H1 (cell line): ENCODE measurements at regions not wholly inside any gene's neighbourhood (a gene's known extent, or its start where the extent isn't known, plus 50 kb on each side); places are given as distances from the start of the nearest gene placed in this dataset.

Experiments used
- CTCF ChIA-PET: fragments of 300-600 bp; sonication (Branson Sonifier 250); formaldehyde crosslinking; loops from one replicate; lab custom pipeline; 2021; ENCODE audit not compliant: partially characterized antibody; lab: Charles Lee
- POLR2A ChIA-PET: fragments of 300-600 bp; sonication (Branson Sonifier 250); formaldehyde crosslinking; loops from one replicate; lab custom pipeline; 2021; ENCODE audit warnings: inconsistent platforms; ENCODE audit not compliant: partially characterized antibody; lab: Charles Lee
- DNase-seq, 2 experiments: peaks; one replicate each; pipeline versions ENCODE4 v3.0.0 to v3.0.0-alpha.2; 2010 to 2022; ENCODE audit warnings: low spot score in 2 of 2, low read depth in 1 of 2, mixed read lengths in 1 of 2
- FAIRE-seq: peaks from 2 replicates; lab custom pipeline; 2011; peaks lifted over from hg19 to GRCh38; lab: Jason Lieb, UNC
- H2AFZ ChIP-seq: 2 replicates; pipeline ENCODE4 v1.8.1; 2012; ENCODE audit warnings: low read length, inconsistent platforms
- H2AK5ac ChIP-seq: 2 replicates; pipeline ENCODE4 v1.6.1; 2013; ENCODE audit warnings: low read depth, low read length
- H2BK120ac ChIP-seq: replicated peaks from 2 replicates; pipeline ENCODE3; 2013; ENCODE audit warnings: low read depth, low read length, inconsistent platforms
- H2BK12ac ChIP-seq: 2 replicates; pipeline ENCODE4 v1.6.1; 2013; ENCODE audit warnings: low read depth, low read length
- H2BK15ac ChIP-seq: 2 replicates; pipeline ENCODE4 v1.6.1; 2013; ENCODE audit warnings: low read length
- H2BK20ac ChIP-seq: 2 replicates; pipeline ENCODE4 v1.6.1; 2013; ENCODE audit warnings: low read length
- H2BK5ac ChIP-seq: 2 replicates; pipeline ENCODE4 v1.6.1; 2013; ENCODE audit warnings: low read depth, low read length
- H3K14ac ChIP-seq: 2 replicates; pipeline ENCODE4 v1.6.1; 2013; ENCODE audit warnings: inconsistent platforms; ENCODE audit not compliant: insufficient read length
- H3K18ac ChIP-seq: 2 replicates; pipeline ENCODE4 v1.6.1; 2013; ENCODE audit warnings: low read length; ENCODE audit errors: extremely low read depth
- H3K23ac ChIP-seq: 2 replicates; pipeline ENCODE4 v1.6.1; 2013; ENCODE audit warnings: inconsistent platforms; ENCODE audit not compliant: insufficient read length
- H3K23me2 ChIP-seq: 2 replicates; pipeline ENCODE4 v1.6.1; 2013; ENCODE audit warnings: low read depth, low read length
- H3K27ac ChIP-seq: 2 replicates; pipeline ENCODE4 v1.6.1; 2011; ENCODE audit warnings: low read depth, low read length, inconsistent platforms
- H3K27me3 ChIP-seq, 4 experiments: replicated peaks in 1 of 4; 1 replicate in 1 of 4; 2 replicates in 3 of 4; pipeline versions ENCODE4 v1.6.1 to v1.8.1; 2011 to 2013; ENCODE audit warnings: low read length in 3 of 4, mild to moderate bottlenecking in 3 of 4, inconsistent platforms in 2 of 4, mixed read lengths in 2 of 4, moderate library complexity in 1 of 4; ENCODE audit not compliant: control insufficient read depth in 3 of 4, insufficient read depth in 3 of 4; ENCODE audit errors: extremely low read depth in 1 of 4
- H3K36me3 ChIP-seq, 4 experiments: 2 replicates each; pipeline versions ENCODE4 v1.6.1 to v1.8.1; 2011 to 2013; ENCODE audit warnings: mild to moderate bottlenecking in 4 of 4, low read length in 3 of 4, moderate library complexity in 2 of 4, control low read depth in 1 of 4, inconsistent platforms in 1 of 4; ENCODE audit not compliant: insufficient read depth in 4 of 4, control insufficient read depth in 2 of 4
- H3K4ac ChIP-seq: replicated peaks from 2 replicates; pipeline ENCODE3; 2013; ENCODE audit warnings: low read length, low read depth, mixed read lengths, inconsistent platforms; ENCODE audit not compliant: insufficient read length
- H3K4me1 ChIP-seq, 4 experiments: replicated peaks in 1 of 4; 1 replicate in 1 of 4; 2 replicates in 3 of 4; pipeline versions ENCODE4 v1.6.1 to v1.8.1; 2011 to 2013; ENCODE audit warnings: low read length in 3 of 4, inconsistent platforms in 2 of 4, mixed read lengths in 1 of 4; ENCODE audit not compliant: insufficient read depth in 4 of 4, control insufficient read depth in 3 of 4
- H3K4me2 ChIP-seq, 2 experiments: 2 replicates each; pipeline versions ENCODE4 v1.6.1 to v1.8.1; 2011 to 2013; ENCODE audit warnings: low read depth in 2 of 2, low read length in 2 of 2, control low read depth in 1 of 2, inconsistent platforms in 1 of 2, mild to moderate bottlenecking in 1 of 2; ENCODE audit not compliant: insufficient read depth in 1 of 2
- H3K4me3 ChIP-seq, 4 experiments: fragments of 200-600, 300-600 bp in 1 of 4; sonication (generic), shearing (Covaris generic), sonication (Bioruptor Twin) in 1 of 4; 2 replicates each; pipeline versions ENCODE4 v1.5.1 to v1.8.1; 2011 to 2016; ENCODE audit warnings: low read length in 4 of 4, low read depth in 3 of 4, control low read depth in 2 of 4, inconsistent platforms in 2 of 4, mild to moderate bottlenecking in 2 of 4, mixed read lengths in 1 of 4, moderate library complexity in 1 of 4; ENCODE audit not compliant: insufficient read depth in 2 of 4; ENCODE audit errors: extremely low read depth in 1 of 4
- H3K56ac ChIP-seq: replicated peaks from 2 replicates; pipeline ENCODE3; 2013; ENCODE audit warnings: low read depth, mild to moderate bottlenecking, mixed read lengths, low read length, inconsistent platforms; ENCODE audit not compliant: insufficient read length
- H3K79me1 ChIP-seq: 2 replicates; pipeline ENCODE4 v1.6.1; 2013; ENCODE audit warnings: low read depth, low read length, control low read depth
- H3K79me2 ChIP-seq, 2 experiments: 2 replicates each; pipeline versions ENCODE4 v1.6.1 to v1.8.1; 2012 to 2013; ENCODE audit warnings: low read length in 2 of 2, mild to moderate bottlenecking in 2 of 2, inconsistent platforms in 1 of 2; ENCODE audit not compliant: insufficient read depth in 2 of 2, control insufficient read depth in 1 of 2
- H3K9ac ChIP-seq, 4 experiments: replicated peaks in 1 of 4; 1 replicate in 1 of 4; 2 replicates in 3 of 4; pipeline versions ENCODE4 v1.6.1 to v1.8.1; 2011 to 2013; ENCODE audit warnings: low read depth in 3 of 4, low read length in 3 of 4, control low read depth in 2 of 4, mild to moderate bottlenecking in 2 of 4, moderate library complexity in 2 of 4, inconsistent platforms in 1 of 4; ENCODE audit errors: extremely low read depth in 1 of 4
- H3K9me3 ChIP-seq, 2 experiments: 2 replicates each; pipeline versions ENCODE4 v1.6.1 to v1.8.1; 2012 to 2013; ENCODE audit warnings: mild to moderate bottlenecking in 2 of 2, moderate library complexity in 2 of 2, control low read depth in 1 of 2, inconsistent platforms in 1 of 2, low read depth in 1 of 2, low read length in 1 of 2, mixed read lengths in 1 of 2; ENCODE audit not compliant: insufficient read depth in 2 of 2
- H4K20me1 ChIP-seq, 2 experiments: replicated peaks in 1 of 2; 2 replicates each; pipeline versions ENCODE3 to v1.8.1; 2011 to 2013; ENCODE audit warnings: inconsistent platforms in 2 of 2, low read length in 2 of 2, mild to moderate bottlenecking in 1 of 2; ENCODE audit not compliant: insufficient read depth in 2 of 2, control insufficient read depth in 1 of 2
- H4K5ac ChIP-seq: 2 replicates; pipeline ENCODE4 v1.6.1; 2013; ENCODE audit warnings: low read length, low read depth, mixed read lengths, inconsistent platforms; ENCODE audit not compliant: insufficient read length
- H4K8ac ChIP-seq: 2 replicates; pipeline ENCODE4 v1.8.0; 2013; ENCODE audit warnings: mild to moderate bottlenecking, moderate library complexity, low read length, inconsistent platforms; ENCODE audit not compliant: insufficient read depth; ENCODE audit errors: extremely low read depth
- H4K91ac ChIP-seq: replicated peaks from 2 replicates; pipeline ENCODE3; 2013; ENCODE audit warnings: low read length, mixed read lengths, inconsistent platforms; ENCODE audit not compliant: insufficient read length
- CEBPB ChIP-seq: IDR thresholded peaks from 2 replicates; pipeline ENCODE4 v1.6.1; 2012; ENCODE audit warnings: low read depth, low read length
- CHD2 ChIP-seq: IDR thresholded peaks from 2 replicates; pipeline ENCODE4 v1.6.1; 2012; ENCODE audit warnings: low read length, improper control_type of control experiment
- EZH2 ChIP-seq: fragments of 200-600 bp; sonication (generic); IDR thresholded peaks from 2 replicates; pipeline ENCODE4 v1.7.1; 2012; ENCODE audit warnings: low read depth, mild to moderate bottlenecking, moderate library complexity, low read length, inconsistent platforms; ENCODE audit not compliant: severe bottlenecking
- RBBP5 ChIP-seq: IDR thresholded peaks from 2 replicates; pipeline ENCODE4 v1.7.1; 2012; ENCODE audit warnings: low read depth, mild to moderate bottlenecking, inconsistent platforms, low read length, moderate library complexity, borderline replicate concordance
- SIN3A ChIP-seq, 2 experiments: IDR thresholded peaks in 1 of 2; conservative IDR thresholded peaks in 1 of 2; 2 replicates each; pipeline ENCODE4 v1.6.1; 2011 to 2012; ENCODE audit warnings: low read length in 2 of 2, improper control_type of control experiment in 1 of 2, low read depth in 1 of 2, mild to moderate bottlenecking in 1 of 2
- SP1 ChIP-seq: IDR thresholded peaks from 2 replicates; pipeline ENCODE4 v1.6.1; 2011; ENCODE audit warnings: low read depth, low read length
- TCF12 ChIP-seq: IDR thresholded peaks from 2 replicates; pipeline ENCODE4 v1.6.1; 2011; ENCODE audit warnings: low read depth, mild to moderate bottlenecking, low read length
- WGBS, 2 experiments: shearing (Covaris generic) in 1 of 2; methylation state at CpG; one replicate each; pipeline versions ENCODE4 v1.1.6 to v1.1.7; 2013 to 2015; ENCODE audit warnings: low lambda C conversion rate in 2 of 2, mixed read lengths in 2 of 2, inconsistent platforms in 1 of 2, low coverage in 1 of 2, missing lambda C conversion rate in 1 of 2; ENCODE audit not compliant: insufficient replicate concordance in 2 of 2, insufficient coverage in 1 of 2, insufficient read length in 1 of 2; ENCODE audit errors: extremely low coverage in 1 of 2, missing lambda C conversion rate in 1 of 2; 5-methylcytosine and 5-hydroxymethylcytosine counted together

DNA sequence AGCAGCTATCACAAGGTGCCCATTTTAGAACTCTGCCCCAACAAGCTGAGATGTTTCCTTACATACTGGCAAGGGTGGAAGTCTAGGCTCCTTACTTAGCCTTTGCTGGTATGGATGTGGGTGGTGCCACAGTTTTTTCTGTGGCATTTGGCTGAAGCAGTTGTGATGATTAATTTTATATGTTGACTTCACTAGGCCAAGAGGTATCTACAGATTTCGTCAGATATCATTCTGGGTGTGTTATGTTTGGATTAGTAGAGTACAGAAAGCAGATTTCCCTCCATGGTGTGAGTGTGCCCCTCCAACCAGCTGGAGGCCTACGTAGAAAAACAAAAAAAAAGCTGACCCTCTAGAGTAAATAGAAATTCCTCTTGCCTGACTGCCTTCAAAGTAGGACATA, 317.0 kb downstream of the BARHL2 start:
- CTCF ChIA-PET: interaction anchor here (0.6 kb wide), 1 partner anchor 33 kb away, joined by 3 read pairs; no protein-coding TSS in a partner anchor
- DNase-seq: no peak

More for the DNA sequence above, 317.0 kb downstream of the BARHL2 start:
- POLR2A ChIA-PET: no interaction called here
- H4K20me1 ChIP-seq: no peaks in the 10 kb centered on the region
- no peak overlapping the region for H4K91ac ChIP-seq
- H3K4me2 ChIP-seq: no peak overlapping the region
- H2BK20ac ChIP-seq: no peak overlapping the region
- H2BK12ac ChIP-seq: no peak overlapping the region
- H4K8ac ChIP-seq: no peak overlapping the region
- no peaks in the 10 kb centered on the region for H3K79me2 ChIP-seq
- WGBS, 2 experiments: 79% methylated on average over 2 of the region's 2 CpGs; no CpG with 5 or more reads in 1 of the 2 experiments
- H3K56ac ChIP-seq: no peak overlapping the region
- H3K9me3 ChIP-seq: no peaks in the 10 kb centered on the region
- H3K4ac ChIP-seq: no peak overlapping the region
- no peaks in the 10 kb centered on the region for H3K23me2 ChIP-seq
- FAIRE-seq: no peak
- H3K23ac ChIP-seq: no peak overlapping the region
- H2BK15ac ChIP-seq: no peak overlapping the region
- H2BK5ac ChIP-seq: no peak overlapping the region
- no peak overlapping the region for H4K5ac ChIP-seq
- H3K27ac ChIP-seq: no peak overlapping the region
- no peak overlapping the region for H3K9ac ChIP-seq
- no peak for TF ChIP-seq SIN3A (conservative IDR thresholded peaks at IDR 0.05 in 1 of 2, IDR thresholded peaks at IDR 0.05 in 1 of 2; ENCODE audit: low read depth in 1 of 2, low read length in 2 of 2)
- no peak for TF ChIP-seq CEBPB
- no peak for TF ChIP-seq TCF12
- no peak for TF ChIP-seq SP1
- no peak for TF ChIP-seq EZH2
- no peak for TF ChIP-seq CHD2
- no peak for TF ChIP-seq RBBP5
- no peaks in the 10 kb centered on the region for H3K36me3 ChIP-seq
- no peak overlapping the region for H3K18ac ChIP-seq
- no peak overlapping the region for H2BK120ac ChIP-seq
- H2AK5ac ChIP-seq: no peak overlapping the region
- peaks cover 0 to 7% (median under 1%) of the 10 kb centered on the region in 4 experiments; a peak in 1 of 7 replicates for H3K4me1 ChIP-seq
- H3K27me3 ChIP-seq: no peaks in the 10 kb centered on the region
- H3K4me3 ChIP-seq: no peak overlapping the region
- H3K79me1 ChIP-seq: no peaks in the 10 kb centered on the region
- 0 out of 2 replicates have a peak overlapping the region, but pooled peaks have one; percentile 40 for H2AFZ ChIP-seq
- no peak overlapping the region for H3K14ac ChIP-seq
